ENCODE measurements at regions not wholly inside any gene's neighbourhood (a gene's known extent, or its start where the extent isn't known, plus 50 kb on each side); places are given as distances from the start of the nearest gene placed in this dataset.

DNA sequence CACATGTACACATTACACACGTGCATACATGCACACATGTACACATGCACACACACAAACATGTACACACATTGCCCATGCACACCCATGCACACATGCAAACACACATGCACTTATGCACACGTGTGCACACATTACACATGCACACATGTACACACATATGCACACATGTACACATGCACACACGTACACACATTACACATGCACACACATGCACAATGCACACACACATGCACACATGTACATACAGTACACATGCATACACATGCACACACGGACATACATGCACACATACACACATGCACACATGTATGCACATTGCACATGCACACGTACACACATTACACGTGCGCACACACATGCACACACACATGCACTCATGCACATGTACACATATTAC lies 95.3 kb upstream of the TTC34 start:
- Histone ChIP-seq H2AFZ (no peak overlapping the region), H3K79me2 (ENCODE audit: low read depth) (no peaks in the 10 kb centered on the region), H3K27me3 (ENCODE audit: insufficient read depth, low read depth) (peaks cover 61% of the 10 kb centered on the region), H3K4me2 (no peak overlapping the region), H3K27ac (no peak overlapping the region), H3K36me3 (ENCODE audit: low read depth) (no peaks in the 10 kb centered on the region), H4K20me1 (ENCODE audit: insufficient read depth) (no peaks in the 10 kb centered on the region), H3K4me1 (replicated peaks; ENCODE audit: insufficient read depth) (no peaks in the 10 kb centered on the region), H3F3A (ENCODE audit: insufficient read depth, low read depth) (peaks cover 13% of the 10 kb centered on the region), H3K9me3 (ENCODE audit: insufficient read depth, low read depth) (no peaks in the 10 kb centered on the region), H3K9me2 (ENCODE audit: insufficient read depth) (no peaks in the 10 kb centered on the region), H3K4me3 (no peak overlapping the region)
- intact Hi-C loops (cut with micrococcal nuclease; ENCODE audit: unreplicated experiment), result no loop called here
- ChIA-PET POLR2A (ENCODE audit: unreplicated experiment) (no interaction called here), CTCF (no interaction called here)
- TF ChIP-seq EZH2 (IDR thresholded peaks at IDR 0.05; ENCODE audit: low read depth), result no peak
- TF ChIP-seq, protein P1, sequence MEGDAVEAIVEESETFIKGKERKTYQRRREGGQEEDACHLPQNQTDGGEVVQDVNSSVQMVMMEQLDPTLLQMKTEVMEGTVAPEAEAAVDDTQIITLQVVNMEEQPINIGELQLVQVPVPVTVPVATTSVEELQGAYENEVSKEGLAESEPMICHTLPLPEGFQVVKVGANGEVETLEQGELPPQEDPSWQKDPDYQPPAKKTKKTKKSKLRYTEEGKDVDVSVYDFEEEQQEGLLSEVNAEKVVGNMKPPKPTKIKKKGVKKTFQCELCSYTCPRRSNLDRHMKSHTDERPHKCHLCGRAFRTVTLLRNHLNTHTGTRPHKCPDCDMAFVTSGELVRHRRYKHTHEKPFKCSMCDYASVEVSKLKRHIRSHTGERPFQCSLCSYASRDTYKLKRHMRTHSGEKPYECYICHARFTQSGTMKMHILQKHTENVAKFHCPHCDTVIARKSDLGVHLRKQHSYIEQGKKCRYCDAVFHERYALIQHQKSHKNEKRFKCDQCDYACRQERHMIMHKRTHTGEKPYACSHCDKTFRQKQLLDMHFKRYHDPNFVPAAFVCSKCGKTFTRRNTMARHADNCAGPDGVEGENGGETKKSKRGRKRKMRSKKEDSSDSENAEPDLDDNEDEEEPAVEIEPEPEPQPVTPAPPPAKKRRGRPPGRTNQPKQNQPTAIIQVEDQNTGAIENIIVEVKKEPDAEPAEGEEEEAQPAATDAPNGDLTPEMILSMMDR (conservative IDR thresholded peaks at IDR 0.05), result no peak
- no TSS peak for BruUV-seq (replicated peaks)
- DNase-seq, result no peak

DNA sequence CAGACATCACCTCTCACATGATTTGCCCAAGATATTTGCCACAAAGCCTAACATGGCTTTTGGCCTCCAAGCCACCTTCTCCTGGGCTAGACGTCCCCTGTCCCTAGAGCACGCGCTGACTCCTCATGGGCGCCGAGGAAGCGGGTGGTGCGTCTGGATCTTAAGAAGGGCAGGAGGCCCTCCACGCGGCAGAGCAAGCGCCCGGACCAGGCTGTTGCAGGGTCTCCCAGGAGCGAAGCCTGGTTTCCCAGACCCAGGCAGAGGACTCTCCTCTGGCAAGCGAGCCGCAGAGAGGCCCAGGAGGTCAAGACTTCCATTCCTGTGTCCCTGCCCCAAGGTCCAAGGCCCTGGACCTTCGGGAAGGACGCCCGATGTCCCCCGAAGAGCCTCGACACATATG lies 101.7 kb upstream of the TTC34 start:
- H3K4me2 ChIP-seq, result no peak overlapping the region
- H3K36me3 ChIP-seq (ENCODE audit: low read depth), result no peaks in the 10 kb centered on the region
- H3K9me2 ChIP-seq (ENCODE audit: insufficient read depth), result no peaks in the 10 kb centered on the region
- no peaks in the 10 kb centered on the region for H3K9me3 ChIP-seq (ENCODE audit: insufficient read depth, low read depth)
- peaks cover 94% of the 10 kb centered on the region for H3K27me3 ChIP-seq (ENCODE audit: insufficient read depth, low read depth)
- ChIA-PET POLR2A (ENCODE audit: unreplicated experiment) (no interaction called here), CTCF (no interaction called here)
- H2AFZ ChIP-seq, result no peak overlapping the region
- H4K20me1 ChIP-seq (ENCODE audit: insufficient read depth), result no peaks in the 10 kb centered on the region
- no peaks in the 10 kb centered on the region for H3F3A ChIP-seq (ENCODE audit: insufficient read depth, low read depth)
- no peak overlapping the region for H3K4me3 ChIP-seq
- H3K27ac ChIP-seq, result no peak overlapping the region
- H3K79me2 ChIP-seq (ENCODE audit: low read depth), result no peaks in the 10 kb centered on the region
- no peak for DNase-seq
- no peaks in the 10 kb centered on the region for H3K4me1 ChIP-seq (replicated peaks; ENCODE audit: insufficient read depth)
- no TSS peak for BruUV-seq (replicated peaks)
- intact Hi-C loops (cut with micrococcal nuclease; ENCODE audit: unreplicated experiment), result no loop called here
- no peak for TF ChIP-seq EZH2 (IDR thresholded peaks at IDR 0.05; ENCODE audit: low read depth)
- TF ChIP-seq, protein P1 (conservative IDR thresholded peaks at IDR 0.05), result no peak

DNA sequence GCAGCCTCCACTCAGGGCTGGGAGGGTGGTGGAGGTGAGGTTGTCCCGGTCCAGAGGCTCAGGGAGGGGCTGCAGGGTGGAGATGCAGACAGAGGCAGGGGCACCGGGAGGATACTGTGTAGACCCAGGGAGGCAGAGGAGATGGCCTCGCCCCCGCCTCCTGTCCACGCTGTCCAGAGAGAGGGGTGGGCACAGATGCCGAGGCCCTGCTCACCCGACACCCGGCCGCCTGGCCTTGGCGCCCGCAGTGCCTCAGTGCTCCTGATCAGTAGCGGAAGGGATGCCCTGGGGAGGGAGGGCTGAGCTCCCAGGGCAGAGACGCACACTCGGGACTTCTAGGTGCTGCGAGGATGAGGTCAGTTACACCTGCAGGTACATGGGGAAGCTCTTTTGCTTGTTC lies 102.7 kb upstream of the TTC34 start:
- DNase-seq, result no peak
- Histone ChIP-seq H3K36me3 (ENCODE audit: low read depth) (no peaks in the 10 kb centered on the region), H3K4me3 (no peak overlapping the region), H3K9me3 (ENCODE audit: insufficient read depth, low read depth) (no peaks in the 10 kb centered on the region), H3K27ac (no peak overlapping the region), H3K4me2 (no peak overlapping the region), H3K27me3 (ENCODE audit: insufficient read depth, low read depth) (peaks cover 95% of the 10 kb centered on the region), H3F3A (ENCODE audit: insufficient read depth, low read depth) (no peaks in the 10 kb centered on the region), H3K9me2 (ENCODE audit: insufficient read depth) (no peaks in the 10 kb centered on the region), H2AFZ (no peak overlapping the region), H3K4me1 (replicated peaks; ENCODE audit: insufficient read depth) (no peaks in the 10 kb centered on the region), H4K20me1 (ENCODE audit: insufficient read depth) (no peaks in the 10 kb centered on the region), H3K79me2 (ENCODE audit: low read depth) (no peaks in the 10 kb centered on the region)
- ChIA-PET POLR2A (ENCODE audit: unreplicated experiment) (no interaction called here), CTCF (no interaction called here)
- no TSS peak for BruUV-seq (replicated peaks)
- TF ChIP-seq, protein P1 (conservative IDR thresholded peaks at IDR 0.05), result no peak
- TF ChIP-seq EZH2 (IDR thresholded peaks at IDR 0.05; ENCODE audit: low read depth), result no peak
- intact Hi-C loops (cut with micrococcal nuclease; ENCODE audit: unreplicated experiment), result no loop called here

Data from PC-9 (cell line).